HEK293 (cell line): ENCODE measurements at regions not wholly inside any gene's neighbourhood (a gene's known extent, or its start where the extent isn't known, plus 50 kb on each side); places are given as distances from the start of the nearest gene placed in this dataset.
"Not testable (repeated sequence)": the region's sequence is repeated elsewhere in the genome, so short reads cannot be mapped to it uniquely, and the experiment has no call there.

ENCODE experiments used
- CTCF ChIA-PET: fragments of 350-600 bp; formaldehyde crosslinking; extraction: SDS; loops from one replicate; lab custom pipeline; 2021; ENCODE audit warnings: antibody characterized with exemption; lab: Yijun Ruan, JAX
- POLR2A ChIA-PET: fragments of 300-600 bp; formaldehyde crosslinking; extraction: SDS; loops from one replicate; lab custom pipeline; 2020; ENCODE audit warnings: antibody characterized with exemption, inconsistent platforms; lab: Yijun Ruan, JAX
- H3K27ac ChIP-seq: fragments of 200-500 bp; sonication (Bioruptor generic); 2 replicates; pipeline ENCODE4 v1.5.1; 2014; ENCODE audit warnings: low read depth, low read length, control low read depth, inconsistent platforms; ENCODE audit errors: extremely low read depth
- H3K36me3 ChIP-seq, 2 experiments: fragments of 200-500 bp in 1 of 2; sonication (Bioruptor generic) in 1 of 2; 1 replicate in 1 of 2; 2 replicates in 1 of 2; pipeline ENCODE4 v1.5.1; 2014 to 2017; ENCODE audit warnings: inconsistent platforms in 2 of 2, low read length in 2 of 2; ENCODE audit not compliant: control insufficient read depth in 2 of 2, insufficient read depth in 1 of 2
- H3K4me1 ChIP-seq: fragments of 200-500 bp; sonication (Bioruptor generic); 2 replicates; pipeline ENCODE4 v1.5.1; 2014; ENCODE audit warnings: mild to moderate bottlenecking, low read length, inconsistent platforms; ENCODE audit not compliant: control insufficient read depth, insufficient read depth
- H3K4me3 ChIP-seq: 2 replicates; pipeline ENCODE4 v1.5.1; 2011; ENCODE audit warnings: low read depth, mild to moderate bottlenecking, control low read depth, low read length, moderate library complexity
- H3K9me3 ChIP-seq: fragments of 200-500 bp; sonication (Bioruptor generic); 2 replicates; pipeline ENCODE4 v1.5.1; 2014; ENCODE audit warnings: low read depth, low read length, inconsistent platforms; ENCODE audit not compliant: control insufficient read depth, insufficient read depth
- ZBTB48 ChIP-seq: fragments of 450-650 bp; formaldehyde crosslinking; IDR thresholded peaks from 2 replicates; pipeline ENCODE4 v1.5.1; 2016; ENCODE audit warnings: missing biosample characterization, missing genetic modification characterization
- ZEB2 ChIP-seq: fragments of 450-650 bp; formaldehyde crosslinking; IDR thresholded peaks from 2 replicates; pipeline ENCODE4 v1.5.1; 2016; ENCODE audit warnings: missing biosample characterization, missing genetic modification characterization
- ZFHX2 ChIP-seq: fragments of 450-650 bp; formaldehyde crosslinking; conservative IDR thresholded peaks from 2 replicates; pipeline ENCODE4 v1.5.1; 2016; ENCODE audit warnings: missing biosample characterization, missing genetic modification characterization
- ZFP69B ChIP-seq: fragments of 450-650 bp; formaldehyde crosslinking; IDR thresholded peaks from 2 replicates; pipeline ENCODE4 v1.5.1; 2016; ENCODE audit warnings: missing biosample characterization, missing genetic modification characterization
- ZNF366 ChIP-seq: fragments of 450-650 bp; formaldehyde crosslinking; conservative IDR thresholded peaks from 2 replicates; pipeline ENCODE4 v1.5.1; 2016; ENCODE audit warnings: missing biosample characterization, missing genetic modification characterization
- ZNF600 ChIP-seq: fragments of 450-650 bp; formaldehyde crosslinking; IDR thresholded peaks from 2 replicates; pipeline ENCODE4 v1.5.1; 2016; ENCODE audit warnings: missing biosample characterization, missing genetic modification characterization

DNA sequence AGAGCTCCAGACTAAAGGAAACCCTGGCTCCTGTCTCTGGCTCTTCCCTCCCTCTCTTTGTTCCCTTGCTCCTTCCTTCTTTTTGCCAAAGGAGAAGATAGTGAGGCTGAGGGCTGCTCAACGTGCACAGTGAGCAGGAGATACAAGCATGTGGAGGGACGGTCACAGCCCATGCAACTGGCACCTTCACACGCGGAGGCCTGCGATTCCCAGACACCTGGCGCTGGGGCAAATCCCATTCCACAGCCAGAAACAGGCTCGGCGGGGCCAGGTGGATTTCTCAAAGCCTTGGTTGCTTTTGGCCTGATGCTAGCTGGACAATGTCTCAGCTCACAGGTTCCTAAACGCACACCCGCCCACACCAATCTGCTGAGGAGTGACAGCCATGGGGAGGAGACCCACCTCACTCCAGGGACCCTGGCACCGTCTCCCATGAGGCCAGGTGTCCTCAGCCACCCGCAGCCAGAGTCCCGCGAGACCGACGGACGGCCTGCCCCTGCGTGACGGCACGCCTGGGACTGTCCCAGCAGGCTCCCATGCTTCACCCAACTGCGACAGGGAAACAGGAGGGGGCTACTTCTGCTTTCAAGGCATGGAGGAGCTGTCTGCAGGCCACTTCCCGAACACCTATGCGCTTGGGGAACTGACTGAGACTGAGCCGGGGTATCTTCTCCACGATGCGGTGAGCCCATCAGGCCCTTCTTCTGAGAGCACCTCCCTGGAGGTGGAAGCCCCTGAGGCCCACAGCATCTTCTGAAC is 56.2 kb upstream of the SPN start:
- TF ChIP-seq ZFHX2 (tag by site-specific recombination) (peak; percentile 17; the same call in 1 of the 2 replicates), ZNF366 (0 out of 2 replicates have a peak, but pooled peaks have one; percentile 23)
- H3K9me3 ChIP-seq, H3K36me3 ChIP-seq, H3K4me3 ChIP-seq, CTCF ChIA-PET, POLR2A ChIA-PET, H3K4me1 ChIP-seq, H3K27ac ChIP-seq: not testable (repeated sequence)

DNA sequence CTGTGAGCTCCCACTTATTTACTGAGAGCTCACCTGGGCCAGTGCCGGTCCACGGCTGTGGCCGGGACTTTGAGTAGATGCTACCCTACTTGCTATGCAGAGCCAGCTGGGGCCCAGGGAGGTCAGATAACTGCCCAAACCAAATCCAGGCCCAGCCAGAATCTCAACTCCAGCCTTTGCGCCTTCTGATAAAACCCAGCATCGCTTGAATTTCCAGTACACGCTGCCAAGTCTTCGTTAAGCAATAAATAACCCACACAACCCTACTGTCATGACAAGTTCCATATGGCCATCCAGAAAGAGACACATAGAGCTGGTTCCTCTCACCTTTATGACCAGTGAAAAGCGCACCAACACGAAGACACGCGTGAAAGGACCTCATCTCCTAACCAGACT is 55.6 kb upstream of the SPN start:
- 0 out of 2 replicates have a peak, but pooled peaks have one; percentile 19 for TF ChIP-seq ZEB2 (tag by site-specific recombination)
- CTCF ChIA-PET, H3K36me3 ChIP-seq, H3K27ac ChIP-seq, H3K9me3 ChIP-seq, H3K4me3 ChIP-seq, H3K4me1 ChIP-seq, POLR2A ChIA-PET: not testable (repeated sequence)

DNA sequence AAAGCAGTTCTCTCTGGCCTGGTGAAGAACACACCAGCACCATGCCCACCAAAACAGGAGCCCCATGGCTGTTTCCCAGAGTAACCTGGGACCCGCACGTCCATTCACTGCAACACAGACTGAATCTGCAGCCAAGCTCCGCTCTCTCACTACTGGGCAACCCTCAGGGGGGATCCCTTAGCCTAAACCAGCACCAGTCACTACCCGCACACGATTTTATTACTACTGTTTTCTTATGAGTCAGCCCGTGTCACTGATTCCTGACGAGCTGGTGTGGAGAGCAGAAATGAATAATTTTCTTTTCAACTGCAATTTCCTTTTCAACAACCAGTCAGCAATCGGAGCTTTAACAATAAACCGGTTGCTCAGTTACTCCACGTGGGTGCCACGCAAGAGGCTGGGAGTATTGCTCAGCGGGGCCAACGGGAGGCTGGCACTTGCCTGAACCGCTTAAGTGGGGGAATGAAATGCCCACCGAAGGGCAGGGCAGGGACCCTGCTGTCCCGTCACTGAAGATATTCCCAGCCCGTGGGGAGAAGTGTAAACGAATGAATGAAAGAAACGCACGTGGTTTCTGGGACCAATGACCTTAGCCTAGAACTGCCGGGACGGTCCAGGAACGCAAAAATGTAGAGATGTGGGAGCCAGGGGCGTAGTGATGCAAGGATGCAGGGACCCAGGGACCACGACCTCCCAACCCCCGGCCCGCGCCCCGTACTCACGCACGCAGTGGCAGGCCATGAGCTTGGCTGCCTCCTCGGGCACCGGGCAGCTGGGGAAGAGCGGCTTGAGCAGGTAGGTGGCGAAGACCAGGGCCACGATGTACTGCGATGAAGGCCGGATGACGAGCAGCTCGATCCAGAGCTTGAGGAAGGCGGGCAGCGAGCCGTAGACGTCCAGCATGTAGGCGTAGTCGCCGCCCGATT is 50.4 kb upstream of the SPN start:
- peak; percentile 67 for TF ChIP-seq ZNF600 (tag by site-specific recombination)
- 0 out of 2 replicates have a peak, but pooled peaks have one; percentile 23 for TF ChIP-seq ZBTB48
- TF ChIP-seq ZFP69B (tag by site-specific recombination) = 0 out of 2 replicates have a peak, but pooled peaks have one; percentile 22
- POLR2A ChIA-PET = interaction anchor here (0.6 kb wide), 1 partner anchor 22 kb away, joined by 5 read pairs; no protein-coding TSS in a partner anchor
- CTCF ChIA-PET, H3K4me1 ChIP-seq, H3K9me3 ChIP-seq, H3K36me3 ChIP-seq: not testable (repeated sequence)
- Histone ChIP-seq H3K4me3 (peak overlapping the region; percentile 60), H3K27ac (peak overlapping the region; percentile 29; the same call in 1 of the 2 replicates)
